Motor neuron (in vitro differentiated cells): ENCODE measurements at regions not wholly inside any gene's neighbourhood (a gene's known extent, or its start where the extent isn't known, plus 50 kb on each side); places are given as distances from the start of the nearest gene placed in this dataset.
"Not testable (repeated sequence)": the region's sequence is repeated elsewhere in the genome, so short reads cannot be mapped to it uniquely, and the experiment has no call there.

Source experiments
- ATAC-seq, 8 experiments: fragments of 200-7000 bp; cut with Tn5 transposase; replicated peaks in 6 of 8; 2 replicates each; pipeline ENCODE4 v1.8.0; 2021; ENCODE audit warnings: mild to moderate bottlenecking in 8 of 8, moderate library complexity in 8 of 8
- H3K27ac ChIP-seq, 2 donors: fragments of 250-450 bp; sonication (Bioruptor Pico); 2 replicates each; pipeline ENCODE4 v1.9.0; 2021; ENCODE audit warnings: antibody characterized with exemption in 2 of 2, mild to moderate bottlenecking in 2 of 2, moderate library complexity in 1 of 2
- H3K4me1 ChIP-seq, 2 donors: fragments of 250-450 bp; sonication (Bioruptor Pico); replicated peaks in 1 of 2; 2 replicates each; pipeline ENCODE4 v1.6.1; 2021; ENCODE audit warnings: antibody characterized with exemption in 2 of 2, mild to moderate bottlenecking in 2 of 2, moderate library complexity in 1 of 2
- H3K4me3 ChIP-seq, 5 donors: fragments of 250-450 bp; sonication (Bioruptor Pico); 2 replicates each; pipeline ENCODE4 v1.9.0; 2021; ENCODE audit warnings: antibody characterized with exemption in 5 of 5, mild to moderate bottlenecking in 5 of 5, moderate library complexity in 4 of 5
- WGBS, 10 experiments: fragments of 450-650 bp; shearing (Covaris generic); methylation state at CpG; one replicate each; pipeline ENCODE4 v1.0.0; 2022; 5-methylcytosine and 5-hydroxymethylcytosine counted together
- in situ Hi-C, 9 experiments: fragments of 400-800 bp; cut with MboI; loops; one replicate each; pipeline ENCODE4 v1.15.0; 2021; ENCODE audit warnings: low sequenced_read_pairs in 9 of 9, low pct_unique_long_range_greater_than_20kb in 2 of 9; ENCODE audit not compliant: unreplicated experiment in 9 of 9

- H3K4me3 ChIP-seq, H3K27ac ChIP-seq, H3K4me1 ChIP-seq, ATAC-seq, in situ Hi-C loops: not testable (repeated sequence)
- 0 to 100% (median 83%) methylated on average over 1 of the region's 6 CpGs; no CpG with 5 or more reads in 7 of the 10 experiments for WGBS, 10 experiments
These were observed 301.9 kb downstream of the ANAPC1 start for GRCh38 chr2:111582090-111582489.

DNA sequence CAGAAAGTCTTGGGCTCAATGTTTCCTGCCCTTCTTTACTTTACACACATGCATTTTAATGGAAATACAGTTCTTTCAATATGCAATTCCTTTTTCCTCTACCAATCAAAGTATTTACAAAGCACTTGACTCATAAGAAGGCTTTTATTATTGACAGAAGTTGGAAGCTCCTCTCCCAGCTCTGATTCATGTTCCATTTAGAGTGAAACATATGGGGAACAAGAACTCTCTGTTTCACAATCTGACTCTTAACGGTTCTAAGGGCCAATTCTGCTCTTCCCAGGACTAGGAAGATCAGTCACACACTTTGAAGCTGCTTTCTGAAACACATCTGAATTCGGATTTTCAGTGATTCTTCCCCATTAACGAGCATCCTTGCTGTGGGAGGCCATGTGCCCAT lies 300.5 kb downstream of the ANAPC1 start:
- H3K4me3 ChIP-seq, H3K4me1 ChIP-seq, H3K27ac ChIP-seq, in situ Hi-C loops: not testable (repeated sequence)
- WGBS, 10 experiments: no CpG with 5 or more reads among the region's 3 CpGs
- ATAC-seq: peak in 3 of 8 experiments; percentile 76 to 92 (median 86)

GRCh38 chr2:111584540-111584939 lies 299.5 kb downstream of the ANAPC1 start:
- H3K4me1 ChIP-seq, H3K27ac ChIP-seq, in situ Hi-C loops, ATAC-seq, H3K4me3 ChIP-seq: not testable (repeated sequence)
- WGBS, 10 experiments: no CpG with 5 or more reads among the region's 2 CpGs

DNA sequence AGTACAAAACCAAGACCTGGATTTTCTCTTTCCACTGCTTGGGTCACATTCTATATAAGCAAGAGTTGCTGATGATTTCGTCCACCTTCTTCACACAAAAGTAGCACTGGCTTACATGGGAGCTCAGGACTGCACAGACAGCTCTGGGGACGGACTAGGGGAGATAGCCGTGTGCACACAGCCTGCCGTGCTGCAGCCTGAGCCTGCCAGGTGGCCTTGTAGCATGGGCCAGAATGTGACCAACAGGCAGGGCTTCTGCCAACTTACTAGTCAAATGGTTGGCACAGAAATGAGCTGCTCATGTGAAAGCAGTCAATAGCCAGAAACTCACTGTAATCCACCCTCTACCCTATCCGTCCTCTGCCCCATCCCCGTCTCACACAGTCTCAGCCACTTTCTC lies 299.0 kb downstream of the ANAPC1 start:
- H3K4me1 ChIP-seq, ATAC-seq, H3K27ac ChIP-seq, in situ Hi-C loops, H3K4me3 ChIP-seq: not testable (repeated sequence)
- WGBS, 10 experiments: no CpG with 5 or more reads among the region's 6 CpGs

GRCh38 chr2:111586014-111586413 lies 298.0 kb downstream of the ANAPC1 start:
- whole genome bisulfite sequencing, 10 experiments: no CpG with 5 or more reads among the region's 2 CpGs
- H3K4me3 ChIP-seq, in situ Hi-C loops, H3K27ac ChIP-seq, ATAC-seq, H3K4me1 ChIP-seq: not testable (repeated sequence)

DNA sequence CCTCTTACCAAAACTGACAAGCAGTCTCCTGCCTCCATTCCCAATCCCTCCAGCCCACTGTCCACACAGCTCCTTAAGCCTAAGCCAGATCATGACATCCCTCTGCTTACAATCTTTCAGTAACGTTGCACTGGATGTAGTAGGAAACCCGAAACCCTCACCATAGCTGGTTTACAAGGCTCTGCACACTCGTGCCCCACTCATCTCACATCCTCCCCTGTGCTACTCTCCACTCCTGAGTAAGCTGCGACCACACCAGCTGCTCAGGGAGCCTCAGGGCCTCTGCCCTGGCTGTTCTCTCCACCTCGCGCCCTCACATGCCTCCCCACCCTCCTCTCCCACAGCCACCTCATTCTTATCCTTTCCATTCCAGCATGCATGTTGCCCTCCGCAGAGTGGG lies 288.9 kb downstream of the ANAPC1 start:
- H3K4me1 ChIP-seq, ATAC-seq, in situ Hi-C loops, H3K27ac ChIP-seq, H3K4me3 ChIP-seq: not testable (repeated sequence)
- no CpG with 5 or more reads among the region's 7 CpGs for WGBS, 10 experiments

- no CpG with 5 or more reads among the region's 4 CpGs for WGBS, 10 experiments
- peak in 3 of 8 experiments; percentile 51 to 71 (median 53) for ATAC-seq
- in situ Hi-C loops, H3K4me1 ChIP-seq, H3K4me3 ChIP-seq, H3K27ac ChIP-seq: not testable (repeated sequence)
These were observed 286.9 kb downstream of the ANAPC1 start for GRCh38 chr2:111596808-111597705.

- H3K4me1 ChIP-seq, H3K27ac ChIP-seq, in situ Hi-C loops, H3K4me3 ChIP-seq, ATAC-seq: not testable (repeated sequence)
- WGBS, 10 experiments: no CpG with 5 or more reads among the region's 2 CpGs
These were observed 285.0 kb downstream of the ANAPC1 start for GRCh38 chr2:111598944-111599343.

DNA sequence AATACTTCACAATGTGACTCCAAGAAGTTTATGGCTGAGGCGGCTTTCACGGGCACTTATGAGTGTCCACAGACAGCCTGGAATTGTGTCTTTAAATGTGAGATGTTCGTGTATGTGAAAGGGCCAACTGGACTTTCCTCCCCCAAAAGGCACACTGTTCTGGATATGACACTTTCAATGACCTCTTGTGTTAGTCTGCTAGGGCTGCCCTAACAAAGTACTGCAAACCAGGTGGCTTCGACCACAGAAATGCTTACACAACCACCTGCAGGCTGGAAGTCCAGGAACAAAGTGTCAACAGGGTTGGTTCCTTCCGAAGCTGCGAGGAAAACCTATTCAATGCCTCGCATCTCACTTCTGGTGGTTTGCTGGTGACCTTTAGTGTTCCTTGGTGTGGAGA lies 281.7 kb downstream of the ANAPC1 start:
- no CpG with 5 or more reads among the region's 7 CpGs for WGBS, 10 experiments
- ATAC-seq, H3K27ac ChIP-seq, H3K4me1 ChIP-seq, in situ Hi-C loops, H3K4me3 ChIP-seq: not testable (repeated sequence)

DNA sequence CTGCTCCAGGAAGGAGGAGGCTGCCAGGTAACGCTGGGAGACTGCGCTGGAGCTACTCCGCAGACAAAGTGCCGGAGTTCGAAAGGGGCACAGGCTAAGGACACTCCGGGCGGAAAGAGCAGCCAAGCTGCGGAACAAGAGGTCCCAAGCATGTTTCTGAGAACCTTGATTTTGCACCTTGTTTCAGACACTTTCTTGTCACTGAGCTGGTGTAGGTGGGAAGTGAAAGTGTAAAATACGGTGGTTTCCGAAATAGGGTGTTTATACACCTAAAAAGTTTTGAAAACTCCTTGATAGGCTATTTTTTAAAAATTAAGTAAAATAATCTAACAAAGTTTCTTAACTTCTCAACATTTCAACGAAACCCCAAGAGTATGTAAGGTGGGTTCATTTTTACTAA lies 278.2 kb downstream of the ANAPC1 start:
- ATAC-seq, H3K27ac ChIP-seq, H3K4me3 ChIP-seq, H3K4me1 ChIP-seq, in situ Hi-C loops: not testable (repeated sequence)
- no CpG with 5 or more reads among the region's 11 CpGs for WGBS, 10 experiments

DNA sequence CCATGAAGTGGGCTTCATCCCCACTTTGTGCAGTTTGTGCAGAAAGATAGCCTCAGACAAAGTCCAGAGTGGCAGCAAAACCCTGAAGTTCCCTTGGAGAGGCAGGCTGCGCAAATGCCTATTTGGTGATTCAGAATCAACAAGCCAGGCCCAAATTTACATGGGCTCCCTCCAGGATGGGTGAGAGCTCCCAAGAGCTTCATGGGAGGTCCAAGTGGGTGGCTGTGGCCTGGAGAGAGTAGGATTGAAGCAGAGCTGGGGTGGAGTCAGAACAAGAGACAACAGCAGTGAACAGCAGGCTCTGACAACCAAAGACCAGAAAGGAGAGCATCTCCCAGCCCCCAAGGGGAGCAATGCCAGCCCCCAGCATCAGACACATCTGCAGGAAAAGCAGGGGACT lies 277.4 kb downstream of the ANAPC1 start:
- no CpG with 5 or more reads among the region's 1 CpG for WGBS, 10 experiments
- ATAC-seq: peak in 3 of 8 experiments; percentile 73 to 99 (median 98)
- H3K4me3 ChIP-seq, H3K27ac ChIP-seq, in situ Hi-C loops, H3K4me1 ChIP-seq: not testable (repeated sequence)

DNA sequence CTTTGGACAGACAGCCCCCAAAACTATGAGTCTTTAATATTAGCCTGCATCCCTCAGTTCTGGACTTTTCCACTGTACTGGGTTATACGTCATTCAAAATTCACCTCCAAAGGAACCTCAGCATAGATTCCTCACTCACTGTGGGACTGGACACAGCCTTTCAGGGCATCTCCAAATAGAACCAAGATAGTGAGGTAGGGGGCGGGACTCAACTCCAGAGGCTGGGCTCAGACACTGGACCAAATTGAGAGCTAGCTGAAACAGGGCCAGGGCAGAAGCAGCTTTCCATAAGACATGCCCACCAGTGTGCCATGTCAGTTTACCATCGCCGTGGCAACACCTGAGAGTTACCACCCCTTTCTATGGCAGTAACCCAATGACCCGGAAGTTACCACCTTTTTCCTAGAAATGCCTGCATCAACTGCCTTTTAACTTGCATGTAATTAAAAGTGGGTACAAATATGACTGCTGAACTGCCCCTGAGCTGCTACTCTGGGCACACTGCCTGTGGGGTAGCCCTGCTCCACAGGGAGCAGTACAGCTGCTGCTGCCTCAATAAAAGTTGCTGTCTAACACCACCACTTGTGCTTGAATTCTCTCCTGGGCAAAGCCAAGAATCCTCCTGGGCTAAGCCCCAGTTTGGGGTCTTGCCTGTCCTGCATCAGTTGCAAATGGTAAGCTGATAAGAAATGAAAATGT lies 274.7 kb downstream of the ANAPC1 start:
- ATAC-seq, in situ Hi-C loops, H3K27ac ChIP-seq, H3K4me3 ChIP-seq, H3K4me1 ChIP-seq: not testable (repeated sequence)
- no CpG with 5 or more reads among the region's 5 CpGs for WGBS, 10 experiments

- H3K4me3 ChIP-seq, H3K27ac ChIP-seq, ATAC-seq, H3K4me1 ChIP-seq, in situ Hi-C loops: not testable (repeated sequence)
- WGBS, 10 experiments: no CpG with 5 or more reads among the region's 2 CpGs
These were observed 274.0 kb downstream of the ANAPC1 start for GRCh38 chr2:111610035-111610434.
